Neuronal stem cell (in vitro differentiated cells): ENCODE measurements at regions not wholly inside any gene's neighbourhood (a gene's known extent, or its start where the extent isn't known, plus 50 kb on each side); places are given as distances from the start of the nearest gene placed in this dataset.
A peak's percentile ranks its signal among the peaks of the same experiment; 100 is the strongest.

Source experiments
- DNase-seq: peaks from one replicate; pipeline ENCODE4 v3.0.0-alpha.2; 2013; ENCODE audit warnings: low spot score
- H2AFZ ChIP-seq: one replicate; pipeline ENCODE4 v1.6.1; 2013; ENCODE audit warnings: mild to moderate bottlenecking, low read length, inconsistent platforms
- H2AK5ac ChIP-seq: 2 replicates; pipeline ENCODE4 v1.6.1; 2013; ENCODE audit warnings: low read depth, mild to moderate bottlenecking, inconsistent platforms, low read length, moderate library complexity, mixed read lengths
- H2BK120ac ChIP-seq: 2 replicates; pipeline ENCODE4 v1.6.1; 2013; ENCODE audit warnings: low read depth, mild to moderate bottlenecking, inconsistent platforms, low read length, moderate library complexity, mixed read lengths
- H2BK12ac ChIP-seq: one replicate; pipeline ENCODE4 v1.6.1; 2013; ENCODE audit warnings: low read length, inconsistent platforms
- H2BK15ac ChIP-seq: 2 replicates; pipeline ENCODE4 v1.6.1; 2013; ENCODE audit warnings: mild to moderate bottlenecking, low read length, inconsistent platforms, mixed read lengths
- H2BK5ac ChIP-seq: one replicate; pipeline ENCODE4 v1.6.1; 2013; ENCODE audit warnings: inconsistent platforms, mild to moderate bottlenecking, low read length, moderate library complexity
- H3K14ac ChIP-seq: one replicate; pipeline ENCODE4 v1.6.1; 2013; ENCODE audit warnings: low read length, inconsistent platforms
- H3K18ac ChIP-seq: 2 replicates; pipeline ENCODE4 v1.6.1; 2013; ENCODE audit warnings: low read length, inconsistent platforms
- H3K23ac ChIP-seq: 2 replicates; pipeline ENCODE4 v1.6.1; 2013; ENCODE audit warnings: low read depth, mild to moderate bottlenecking, mixed read lengths, low read length, inconsistent platforms; ENCODE audit not compliant: poor library complexity
- H3K27ac ChIP-seq: replicated peaks from 3 replicates; pipeline ENCODE4 v1.5.1; 2013; ENCODE audit warnings: low read length, inconsistent platforms
- H3K27me3 ChIP-seq, 3 experiments: 2 replicates each; pipeline ENCODE4 v1.6.1; 2013; ENCODE audit warnings: low read length in 3 of 3, mild to moderate bottlenecking in 2 of 3, inconsistent platforms in 1 of 3, low read depth in 1 of 3, mixed read lengths in 1 of 3, moderate library complexity in 1 of 3; ENCODE audit not compliant: control insufficient read depth in 3 of 3, insufficient read depth in 3 of 3
- H3K36me3 ChIP-seq, 2 donors: replicated peaks in 1 of 2; 2 replicates each; pipeline ENCODE4 v1.6.1; 2013; ENCODE audit warnings: low read length in 2 of 2; ENCODE audit not compliant: control insufficient read depth in 2 of 2, insufficient read depth in 2 of 2
- H3K4ac ChIP-seq: 2 replicates; pipeline ENCODE4 v1.6.1; 2013; ENCODE audit warnings: inconsistent platforms, mild to moderate bottlenecking, low read length, moderate library complexity
- H3K4me1 ChIP-seq, 2 donors: 1 replicate in 1 of 2; 2 replicates in 1 of 2; pipeline ENCODE4 v1.6.1; 2013; ENCODE audit warnings: low read length in 2 of 2, low read depth in 1 of 2; ENCODE audit not compliant: control insufficient read depth in 2 of 2, insufficient read depth in 1 of 2
- H3K4me2 ChIP-seq: one replicate; pipeline ENCODE4 v1.6.1; 2013; ENCODE audit warnings: mild to moderate bottlenecking, low read length, inconsistent platforms; ENCODE audit not compliant: insufficient read depth, poor library complexity, severe bottlenecking
- H3K4me3 ChIP-seq, 2 donors: 2 replicates each; pipeline ENCODE4 v1.5.1; 2013; ENCODE audit warnings: low read length in 2 of 2, mild to moderate bottlenecking in 2 of 2, inconsistent platforms in 1 of 2, moderate library complexity in 1 of 2
- H3K79me1 ChIP-seq: one replicate; pipeline ENCODE4 v1.6.1; 2013; ENCODE audit warnings: low read depth, mild to moderate bottlenecking, inconsistent platforms, low read length, moderate library complexity
- H3K9ac ChIP-seq: one replicate; pipeline ENCODE4 v1.6.1; 2013; ENCODE audit warnings: mild to moderate bottlenecking, low read depth, low read length, inconsistent platforms; ENCODE audit not compliant: poor library complexity
- H3K9me3 ChIP-seq, 2 donors: replicated peaks in 1 of 2; 2 replicates each; pipeline versions ENCODE3 to v1.6.1; 2013; ENCODE audit warnings: low read length in 2 of 2, mild to moderate bottlenecking in 2 of 2, inconsistent platforms in 1 of 2, low read depth in 1 of 2, mixed read lengths in 1 of 2, moderate library complexity in 1 of 2; ENCODE audit not compliant: control insufficient read depth in 2 of 2, insufficient read depth in 1 of 2
- H4K8ac ChIP-seq: one replicate; pipeline ENCODE4 v1.6.1; 2013; ENCODE audit warnings: low read depth, mild to moderate bottlenecking, inconsistent platforms, low read length, moderate library complexity
- H4K91ac ChIP-seq: one replicate; pipeline ENCODE4 v1.6.1; 2013; ENCODE audit warnings: low read length, low read depth, mild to moderate bottlenecking, inconsistent platforms; ENCODE audit not compliant: poor library complexity
- WGBS, 2 donors: extraction: QIAGEN DNeasy Blood & Tissue Kit; methylation state at CpG; one replicate each; pipeline ENCODE4 v1.1.7; 2013; ENCODE audit warnings: missing lambda C conversion rate in 2 of 2, mixed read lengths in 1 of 2; ENCODE audit not compliant: insufficient read length in 2 of 2, insufficient replicate concordance in 1 of 2; ENCODE audit errors: extremely low coverage in 2 of 2; 5-methylcytosine and 5-hydroxymethylcytosine counted together

DNA sequence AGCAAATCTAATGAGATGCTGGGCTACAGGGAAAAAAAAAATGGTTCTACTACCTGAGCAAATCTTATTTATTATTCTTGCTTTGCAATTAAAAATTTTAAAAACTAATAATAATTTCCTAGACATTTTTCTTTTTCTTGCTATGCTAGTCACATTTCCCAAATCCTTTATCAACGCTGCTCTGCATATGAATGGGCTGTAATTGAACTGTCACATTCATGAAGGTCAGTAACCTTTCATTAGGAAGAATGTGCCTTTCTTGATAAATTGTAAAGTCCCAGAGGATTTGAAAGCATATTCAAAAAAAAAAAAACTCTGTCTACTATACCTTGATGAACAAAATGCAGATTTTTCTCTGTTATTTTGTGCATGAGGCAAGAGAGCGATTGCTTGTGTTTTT is 538.7 kb upstream of the ID4 start:
- no peak overlapping the region for H4K91ac ChIP-seq
- no peak overlapping the region for H2BK15ac ChIP-seq
- DNase-seq = no peak
- H3K9me3 ChIP-seq = peaks cover 0 to 5% of the 10 kb centered on the region in 2 donors
- no peak overlapping the region for H3K9ac ChIP-seq
- H3K4me1 ChIP-seq = peaks cover 7 to 22% of the 10 kb centered on the region in 2 donors
- no peaks in the 10 kb centered on the region for H3K79me1 ChIP-seq
- no peak overlapping the region for H3K4me3 ChIP-seq
- no peaks in the 10 kb centered on the region for H3K36me3 ChIP-seq
- no peak overlapping the region for H3K4ac ChIP-seq
- H2BK120ac ChIP-seq = no peak overlapping the region
- H2BK12ac ChIP-seq = no peak overlapping the region
- no peak overlapping the region for H3K23ac ChIP-seq
- no peak overlapping the region for H2AK5ac ChIP-seq
- no peak overlapping the region for H4K8ac ChIP-seq
- no peak overlapping the region for H3K4me2 ChIP-seq
- no peak overlapping the region for H2AFZ ChIP-seq
- H3K14ac ChIP-seq = no peak overlapping the region
- H3K27me3 ChIP-seq = no peaks in the 10 kb centered on the region
- H3K27ac ChIP-seq = no peak overlapping the region
- H3K18ac ChIP-seq = no peak overlapping the region
- WGBS, 2 donors = no CpG with 5 or more reads among the region's 2 CpGs
- H2BK5ac ChIP-seq = no peak overlapping the region

DNA sequence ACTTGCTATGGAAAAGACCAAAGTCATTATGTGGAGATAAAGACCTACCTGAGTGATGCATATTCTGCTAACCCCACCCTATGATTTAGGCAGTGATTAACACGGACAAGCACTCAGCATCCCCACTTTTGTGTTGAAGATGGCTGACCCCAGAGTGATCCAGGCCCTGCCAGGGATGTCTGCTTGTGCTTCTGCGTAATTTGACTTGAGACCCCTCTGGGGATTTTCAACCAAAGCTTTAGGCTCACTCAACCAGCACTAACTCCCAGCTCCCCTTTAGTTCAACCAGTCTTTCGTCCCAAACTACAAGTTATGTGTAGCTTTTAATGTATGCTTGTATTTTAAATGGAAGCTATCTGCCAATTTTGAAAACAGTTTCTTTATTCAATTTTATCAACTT is 538.0 kb upstream of the ID4 start:
- Histone ChIP-seq H3K4me2 (no peak overlapping the region), H3K9ac (no peak overlapping the region), H3K36me3 (no peaks in the 10 kb centered on the region), H3K23ac (no peak overlapping the region), H3K4me1 (peaks cover 8 to 27% of the 10 kb centered on the region in 2 donors), H4K91ac (no peak overlapping the region), H3K18ac (no peak overlapping the region), H3K27ac (no peak overlapping the region), H3K27me3 (no peaks in the 10 kb centered on the region), H2BK12ac (no peak overlapping the region), H3K14ac (no peak overlapping the region), H2BK5ac (no peak overlapping the region), H2BK15ac (no peak overlapping the region), H3K79me1 (no peaks in the 10 kb centered on the region), H2BK120ac (no peak overlapping the region), H3K4ac (no peak overlapping the region), H4K8ac (no peak overlapping the region), H2AFZ (no peak overlapping the region), H3K4me3 (no peak overlapping the region), H2AK5ac (no peak overlapping the region), H3K9me3 (peaks cover 0 to 5% of the 10 kb centered on the region in 2 donors)
- no peak for DNase-seq
- WGBS, 2 donors = no CpG with 5 or more reads among the region's 3 CpGs

DNA sequence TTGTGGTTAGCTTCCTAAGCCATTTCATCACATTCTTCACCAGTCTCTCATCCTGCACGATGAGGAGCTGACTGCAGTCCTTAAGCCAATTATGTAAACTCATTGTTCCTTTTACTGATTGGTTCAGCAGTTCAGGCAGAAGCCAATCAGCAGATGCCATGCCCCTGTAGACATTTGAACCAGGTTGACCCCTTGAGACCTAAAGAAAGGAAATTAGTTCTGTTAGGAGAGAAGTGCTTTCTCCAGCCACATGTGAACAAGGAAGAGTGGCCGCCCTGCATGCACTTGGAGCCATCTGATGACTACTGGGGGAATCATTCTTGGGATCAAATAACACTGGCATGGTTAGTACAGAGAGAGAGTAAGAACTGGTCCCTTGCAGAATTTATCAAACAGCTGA is 535.2 kb upstream of the ID4 start:
- no peak for DNase-seq
- no peak overlapping the region for H3K4me3 ChIP-seq
- no peak overlapping the region for H2BK15ac ChIP-seq
- no peak overlapping the region for H2AFZ ChIP-seq
- H3K18ac ChIP-seq = no peak overlapping the region
- H2BK5ac ChIP-seq = no peak overlapping the region
- H2BK120ac ChIP-seq = no peak overlapping the region
- H3K27ac ChIP-seq = peak overlapping the region; percentile 23
- no peaks in the 10 kb centered on the region for H3K36me3 ChIP-seq
- no CpG with 5 or more reads among the region's 2 CpGs for WGBS, 2 donors
- no peaks in the 10 kb centered on the region for H3K27me3 ChIP-seq
- peaks cover 8 to 27% of the 10 kb centered on the region in 2 donors for H3K4me1 ChIP-seq
- H3K4me2 ChIP-seq = no peak overlapping the region
- H3K23ac ChIP-seq = no peak overlapping the region
- no peak overlapping the region for H3K4ac ChIP-seq
- no peak overlapping the region for H4K8ac ChIP-seq
- H2AK5ac ChIP-seq = no peak overlapping the region
- H4K91ac ChIP-seq = no peak overlapping the region
- no peaks in the 10 kb centered on the region for H3K79me1 ChIP-seq
- H2BK12ac ChIP-seq = no peak overlapping the region
- no peak overlapping the region for H3K9ac ChIP-seq
- peaks cover 0 to 5% of the 10 kb centered on the region in 2 donors for H3K9me3 ChIP-seq
- no peak overlapping the region for H3K14ac ChIP-seq

DNA sequence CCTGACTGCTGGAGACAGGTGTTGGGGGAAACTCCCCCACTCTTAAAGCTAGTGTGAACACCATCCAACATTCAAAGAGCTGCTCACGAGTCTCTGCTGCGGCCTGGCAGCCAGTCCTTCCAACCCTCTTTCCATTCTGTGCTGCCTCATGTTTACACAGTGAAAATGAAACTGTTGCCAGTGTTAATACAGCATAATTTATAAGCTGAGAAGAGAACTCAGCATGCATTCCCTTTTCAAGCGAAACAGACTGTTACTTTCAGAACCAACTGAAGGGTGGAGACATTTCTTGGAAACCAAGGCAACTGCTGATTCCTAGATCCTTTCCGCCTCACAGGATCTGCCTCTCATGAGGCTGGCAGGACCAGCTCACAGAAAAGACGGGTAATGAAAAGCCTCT is 533.8 kb upstream of the ID4 start:
- H3K4ac ChIP-seq = no peak overlapping the region
- no peak overlapping the region for H3K23ac ChIP-seq
- WGBS, 2 donors = no CpG with 5 or more reads among the region's 5 CpGs
- no peak overlapping the region for H4K8ac ChIP-seq
- H2AFZ ChIP-seq = peak overlapping the region; percentile 64
- peaks cover 0 to 5% of the 10 kb centered on the region in 2 donors for H3K9me3 ChIP-seq
- H3K79me1 ChIP-seq = no peaks in the 10 kb centered on the region
- H2BK120ac ChIP-seq = no peak overlapping the region
- no peak overlapping the region for H4K91ac ChIP-seq
- no peak overlapping the region for H2BK5ac ChIP-seq
- no peak overlapping the region for H3K14ac ChIP-seq
- no peak overlapping the region for H3K18ac ChIP-seq
- H3K9ac ChIP-seq = no peak overlapping the region
- no peak overlapping the region for H3K4me3 ChIP-seq
- no peaks in the 10 kb centered on the region for H3K27me3 ChIP-seq
- no peak overlapping the region for H3K27ac ChIP-seq
- H3K36me3 ChIP-seq = no peaks in the 10 kb centered on the region
- H3K4me2 ChIP-seq = no peak overlapping the region
- peaks cover 5 to 20% of the 10 kb centered on the region in 2 donors for H3K4me1 ChIP-seq
- H2BK12ac ChIP-seq = no peak overlapping the region
- H2AK5ac ChIP-seq = no peak overlapping the region
- H2BK15ac ChIP-seq = no peak overlapping the region
- DNase-seq = no peak
